Endothelial cell of umbilical vein (primary cell): ENCODE measurements at regions not wholly inside any gene's neighbourhood (a gene's known extent, or its start where the extent isn't known, plus 50 kb on each side); places are given as distances from the start of the nearest gene placed in this dataset.
A peak's percentile ranks its signal among the peaks of the same experiment; 100 is the strongest.

Experiments
- BruUV-seq: library from RNA; stranded (reverse); fragments of 400-500 nt; replicated peaks from 2 replicates; lab custom pipeline; 2021; lab: Mats Ljungman, UMichigan
- CTCF ChIA-PET: fragments of 300-600, 350-600 bp; sonication (Branson Sonifier 250); formaldehyde crosslinking; loops from one replicate; lab custom pipeline; 2021; ENCODE audit warnings: antibody characterized with exemption, inconsistent platforms; lab: Charles Lee
- POLR2A ChIA-PET: fragments of 300-600, 350-600 bp; sonication (Branson Sonifier 250); formaldehyde crosslinking; loops from one replicate; lab custom pipeline; 2021; ENCODE audit warnings: antibody characterized with exemption, inconsistent platforms; lab: Charles Lee
- DNase-seq: peaks from one replicate; pipeline ENCODE4 v3.0.0-alpha.2; 2011; ENCODE audit warnings: low read depth, low spot score
- FAIRE-seq: peaks from 2 replicates; lab custom pipeline; 2011; peaks lifted over from hg19 to GRCh38; lab: Jason Lieb, UNC
- H2AFZ ChIP-seq: 2 replicates; pipeline ENCODE4 v1.6.0; 2012; ENCODE audit warnings: low read depth, low read length, control low read depth, inconsistent platforms
- H3K27ac ChIP-seq: 2 replicates; pipeline ENCODE4 v1.5.1; 2011; ENCODE audit warnings: low read depth, mild to moderate bottlenecking, control low read depth, low read length, moderate library complexity; ENCODE audit not compliant: insufficient read depth
- H3K27me3 ChIP-seq, 2 experiments: 2 replicates each; pipeline versions ENCODE4 v1.6.0 to v1.6.1; 2011; ENCODE audit warnings: low read length in 2 of 2, mixed read lengths in 1 of 2; ENCODE audit not compliant: control insufficient read depth in 2 of 2, insufficient read depth in 2 of 2
- H3K36me3 ChIP-seq, 2 experiments: 2 replicates in 1 of 2; 3 replicates in 1 of 2; pipeline ENCODE4 v1.5.1; 2011; ENCODE audit warnings: low read length in 2 of 2, mild to moderate bottlenecking in 1 of 2, moderate library complexity in 1 of 2; ENCODE audit not compliant: control insufficient read depth in 2 of 2, insufficient read depth in 2 of 2; ENCODE audit errors: extremely low read depth in 1 of 2
- H3K4me1 ChIP-seq: 3 replicates; pipeline ENCODE4 v1.5.1; 2011; ENCODE audit warnings: mild to moderate bottlenecking, low read length; ENCODE audit not compliant: control insufficient read depth, insufficient read depth; ENCODE audit errors: extremely low read depth
- H3K4me2 ChIP-seq: 2 replicates; pipeline ENCODE4 v1.6.1; 2011; ENCODE audit warnings: low read length, control low read depth, mixed read lengths; ENCODE audit not compliant: insufficient read depth
- H3K4me3 ChIP-seq, 3 experiments: fragments of 200-600 bp in 1 of 3; sonication (generic), shearing (Covaris generic) in 1 of 3; replicated peaks in 1 of 3; 2 replicates each; pipeline ENCODE4 v1.5.1; 2011 to 2016; ENCODE audit warnings: control low read depth in 3 of 3, low read length in 3 of 3, mild to moderate bottlenecking in 2 of 3, inconsistent platforms in 1 of 3, low read depth in 1 of 3, moderate library complexity in 1 of 3; ENCODE audit not compliant: insufficient read depth in 1 of 3
- H3K79me2 ChIP-seq: 2 replicates; pipeline ENCODE4 v1.6.0; 2012; ENCODE audit warnings: low read length, inconsistent platforms; ENCODE audit not compliant: control insufficient read depth, insufficient read depth
- H3K9ac ChIP-seq: replicated peaks from 2 replicates; pipeline ENCODE3; 2011; ENCODE audit warnings: low read length, control low read depth; ENCODE audit not compliant: insufficient read depth; ENCODE audit errors: extremely low read depth
- H3K9me1 ChIP-seq: replicated peaks from 3 replicates; pipeline ENCODE4 v1.6.0; 2011; ENCODE audit warnings: mild to moderate bottlenecking, low read length; ENCODE audit not compliant: control insufficient read depth, insufficient read depth; ENCODE audit errors: extremely low read depth
- H3K9me3 ChIP-seq: replicated peaks from 2 replicates; pipeline ENCODE4 v1.5.1; 2012; ENCODE audit warnings: low read length, inconsistent platforms; ENCODE audit not compliant: control insufficient read depth, insufficient read depth
- H4K20me1 ChIP-seq: replicated peaks from 2 replicates; pipeline ENCODE3; 2011; ENCODE audit warnings: mild to moderate bottlenecking, low read length; ENCODE audit not compliant: control insufficient read depth, insufficient read depth; ENCODE audit errors: extremely low read depth
- EZH2 ChIP-seq: IDR thresholded peaks from 2 replicates; pipeline ENCODE4 v1.6.1; 2012; ENCODE audit warnings: borderline replicate concordance, low read depth, mild to moderate bottlenecking, moderate library complexity, low read length, inconsistent platforms; ENCODE audit not compliant: severe bottlenecking
- FOS ChIP-seq: IDR thresholded peaks from 2 replicates; pipeline ENCODE4 v1.6.1; 2011; ENCODE audit warnings: mild to moderate bottlenecking, low read length, moderate library complexity, borderline replicate concordance; ENCODE audit not compliant: insufficient read depth
- GATA2 ChIP-seq: IDR thresholded peaks from 2 replicates; pipeline ENCODE4 v1.7.0; 2011; ENCODE audit warnings: low read depth, mild to moderate bottlenecking, moderate library complexity, mixed read lengths, low read length; ENCODE audit not compliant: insufficient read length, insufficient read depth
- JUN ChIP-seq: IDR thresholded peaks from 2 replicates; pipeline ENCODE4 v1.6.1; 2011; ENCODE audit warnings: borderline replicate concordance, low read depth; ENCODE audit not compliant: insufficient read length, insufficient read depth
- MAX ChIP-seq: IDR thresholded peaks from 2 replicates; pipeline ENCODE4 v1.6.1; 2011; ENCODE audit not compliant: insufficient read depth, insufficient read length
- MYC ChIP-seq: IDR thresholded peaks from one replicate; pipeline ENCODE4 v1.6.1; 2011; ENCODE audit warnings: mild to moderate bottlenecking, low read depth, low read length
- POLR2A ChIP-seq: IDR thresholded peaks from 2 replicates; pipeline ENCODE4 v1.6.1; 2012; ENCODE audit warnings: low read depth, mild to moderate bottlenecking, control low read depth, low read length
- POLR2AphosphoS5 ChIP-seq: IDR thresholded peaks from 2 replicates; pipeline ENCODE4 v1.6.1; 2012; ENCODE audit warnings: low read depth, mild to moderate bottlenecking, control low read depth, low read length, moderate library complexity; ENCODE audit not compliant: insufficient read depth
- dilution Hi-C: fragments of 300-500 bp; cut with MboI; formaldehyde crosslinking; loops from one replicate; pipeline ENCODE4 v1.15.0; 2019; ENCODE audit warnings: low sequenced_read_pairs; ENCODE audit not compliant: extremely low pct_ligation_motif_present
- intact Hi-C: fragments of 100-400 bp; cut with micrococcal nuclease; formaldehyde crosslinking; loops from one replicate; pipeline ENCODE4 v1.10.0; 2022
- TF ChIP-seq, protein P1 (sequence below), 2 donors: IDR thresholded peaks; 1 replicate in 1 of 2; 2 replicates in 1 of 2; pipeline ENCODE4 v1.5.1; 2011; ENCODE audit warnings: low read length in 2 of 2, mild to moderate bottlenecking in 2 of 2, moderate library complexity in 2 of 2, control low read depth in 1 of 2, inconsistent platforms in 1 of 2, low read depth in 1 of 2; ENCODE audit not compliant: insufficient read depth in 1 of 2; ENCODE audit errors: extremely low read depth in 1 of 2

GRCh38 chr6:132140189-132140588, 189.0 kb upstream of the CCN2 start:
- CTCF ChIA-PET = interaction anchor here (0.9 to 1.1 kb wide), 2 partner anchors 24 to 78 kb away, joined by 3 to 4 read pairs; no protein-coding TSS in a partner anchor

DNA sequence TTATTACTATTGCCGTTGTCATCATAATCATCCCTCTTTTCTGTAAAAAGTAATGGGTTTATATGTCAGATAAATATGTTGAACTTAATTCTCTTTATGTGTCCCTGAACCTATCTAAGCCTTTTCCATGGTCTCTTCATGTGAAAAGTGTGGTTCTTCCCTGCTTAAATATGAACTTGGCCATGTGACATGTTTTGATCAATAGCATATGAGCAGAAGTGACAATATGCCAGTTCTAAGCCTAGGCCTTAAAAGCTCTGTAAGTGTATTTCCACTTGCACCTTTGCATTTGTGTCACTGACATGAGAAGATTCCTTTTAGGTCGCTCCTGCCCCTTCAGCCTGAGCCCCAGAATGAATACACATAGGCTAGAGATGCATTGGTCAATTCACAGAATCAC, 188.4 kb upstream of the CCN2 start:
- POLR2A ChIA-PET = no interaction called here

More at GRCh38 chr6:132140189-132140588, 189.0 kb upstream of the CCN2 start:
- H3K4me3 ChIP-seq = no peak overlapping the region
- H3K9ac ChIP-seq = no peak overlapping the region
- TF ChIP-seq MYC (no peak), EZH2 (no peak), JUN (no peak)
- POLR2A ChIA-PET = interaction anchor here (1.6 kb wide), 1 partner anchor 189 kb away, joined by 7 read pairs; the partner anchor contains the start of gene CCN2
- no peaks in the 10 kb centered on the region for H3K9me3 ChIP-seq
- FAIRE-seq = no peak
- no peak overlapping the region for H3K27ac ChIP-seq
- dilution Hi-C loops = no loop called here
- no TSS peak for BruUV-seq
- H3K79me2 ChIP-seq = peaks cover 89% of the 10 kb centered on the region
- no peaks in the 10 kb centered on the region for H3K27me3 ChIP-seq
- H3K36me3 ChIP-seq = peaks cover 3 to 5% of the 10 kb centered on the region in 2 experiments
- intact Hi-C loops = no loop called here
- peak overlapping the region; percentile 1 for H3K4me2 ChIP-seq
- no peak overlapping the region for H2AFZ ChIP-seq
- H3K9me1 ChIP-seq = no peaks in the 10 kb centered on the region
- peaks cover 46% of the 10 kb centered on the region for H3K4me1 ChIP-seq
- DNase-seq = no peak
- H4K20me1 ChIP-seq = no peaks in the 10 kb centered on the region

More for the DNA sequence above, 188.4 kb upstream of the CCN2 start:
- CTCF ChIA-PET = interaction anchor here (1.0 to 1.1 kb wide), 2 partner anchors 39 to 78 kb away, joined by 3 to 4 read pairs; no protein-coding TSS in a partner anchor
- Histone ChIP-seq H3K27me3 (no peaks in the 10 kb centered on the region), H3K79me2 (peaks cover 89% of the 10 kb centered on the region), H3K9me3 (no peaks in the 10 kb centered on the region), H3K27ac (no peak overlapping the region), H3K9ac (no peak overlapping the region), H2AFZ (no peak overlapping the region), H4K20me1 (no peaks in the 10 kb centered on the region), H3K4me3 (no peak overlapping the region), H3K36me3 (peaks cover 3 to 5% of the 10 kb centered on the region in 2 experiments), H3K4me1 (peaks cover 46% of the 10 kb centered on the region), H3K9me1 (no peaks in the 10 kb centered on the region), H3K4me2 (no peak overlapping the region)
- dilution Hi-C loops (no loop called here), intact Hi-C loops (no loop called here)
- FAIRE-seq = no peak
- TF ChIP-seq GATA2 (no peak), JUN (no peak), EZH2 (no peak), FOS (no peak), POLR2A (no peak), MAX (no peak), POLR2AphosphoS5 (no peak), MYC (no peak)
- TF ChIP-seq, protein P1, sequence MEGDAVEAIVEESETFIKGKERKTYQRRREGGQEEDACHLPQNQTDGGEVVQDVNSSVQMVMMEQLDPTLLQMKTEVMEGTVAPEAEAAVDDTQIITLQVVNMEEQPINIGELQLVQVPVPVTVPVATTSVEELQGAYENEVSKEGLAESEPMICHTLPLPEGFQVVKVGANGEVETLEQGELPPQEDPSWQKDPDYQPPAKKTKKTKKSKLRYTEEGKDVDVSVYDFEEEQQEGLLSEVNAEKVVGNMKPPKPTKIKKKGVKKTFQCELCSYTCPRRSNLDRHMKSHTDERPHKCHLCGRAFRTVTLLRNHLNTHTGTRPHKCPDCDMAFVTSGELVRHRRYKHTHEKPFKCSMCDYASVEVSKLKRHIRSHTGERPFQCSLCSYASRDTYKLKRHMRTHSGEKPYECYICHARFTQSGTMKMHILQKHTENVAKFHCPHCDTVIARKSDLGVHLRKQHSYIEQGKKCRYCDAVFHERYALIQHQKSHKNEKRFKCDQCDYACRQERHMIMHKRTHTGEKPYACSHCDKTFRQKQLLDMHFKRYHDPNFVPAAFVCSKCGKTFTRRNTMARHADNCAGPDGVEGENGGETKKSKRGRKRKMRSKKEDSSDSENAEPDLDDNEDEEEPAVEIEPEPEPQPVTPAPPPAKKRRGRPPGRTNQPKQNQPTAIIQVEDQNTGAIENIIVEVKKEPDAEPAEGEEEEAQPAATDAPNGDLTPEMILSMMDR (IDR thresholded peaks at IDR 0.05; ENCODE audit: extremely low read depth in 1 of 2, insufficient read depth in 1 of 2, low read depth in 1 of 2, low read length in 2 of 2) = no peak
- DNase-seq = no peak
- no TSS peak for BruUV-seq
